ENCODE measurements at regions not wholly inside any gene's neighbourhood (a gene's known extent, or its start where the extent isn't known, plus 50 kb on each side); places are given as distances from the start of the nearest gene placed in this dataset.

GRCh38 chr1:30414851-30415165 is 308.6 kb downstream of the MATN1 start:
- TF ChIP-seq POLR2A (IDR thresholded peaks at IDR 0.05): no peak
- TF ChIP-seq CTCF (IDR thresholded peaks at IDR 0.05): no peak
- TF ChIP-seq EP300 (IDR thresholded peaks at IDR 0.05): no peak

All from upper lobe of left lung (tissue), 4 donors.